Stomach (tissue), 8 donors: ENCODE measurements at regions not wholly inside any gene's neighbourhood (a gene's known extent, or its start where the extent isn't known, plus 50 kb on each side); places are given as distances from the start of the nearest gene placed in this dataset.

Source experiments
- DNase-seq, 2 donors: peaks; one replicate each; pipeline versions ENCODE4 v3.0.0 to v3.0.0-alpha.2; 2013 to 2019
- H3K27ac ChIP-seq, 5 donors: fragments of 200-600 bp in 4 of 5; sonication (generic) in 4 of 5; one replicate each; pipeline ENCODE4 v1.5.1; 2013 to 2019; ENCODE audit warnings: mild to moderate bottlenecking in 1 of 5, moderate library complexity in 1 of 5
- H3K27me3 ChIP-seq, 3 donors: fragments of 200-600 bp; sonication (generic); one replicate each; pipeline ENCODE4 v1.5.1; 2017 to 2019; ENCODE audit warnings: mixed run types in 1 of 3
- H3K36me3 ChIP-seq, 4 donors: fragments of 200-600 bp; sonication (generic); 1 replicate in 3 of 4; 2 replicates in 1 of 4; pipeline ENCODE4 v1.5.1; 2016 to 2019
- H3K4me1 ChIP-seq, 4 donors: fragments of 200-600 bp; sonication (generic); one replicate each; pipeline ENCODE4 v1.5.1; 2016 to 2019
- H3K4me3 ChIP-seq, 4 donors: fragments of 200-600 bp; sonication (generic) in 3 of 4; one replicate each; pipeline ENCODE4 v1.5.1; 2016 to 2019; ENCODE audit warnings: mild to moderate bottlenecking in 1 of 4
- H3K9me3 ChIP-seq, 4 donors: fragments of 200-600 bp; sonication (generic); one replicate each; pipeline ENCODE4 v1.5.1; 2016 to 2019
- EP300 ChIP-seq: sonication (generic); formaldehyde crosslinking; IDR thresholded peaks from one replicate; pipeline ENCODE4 v1.6.1; 2017; ENCODE audit warnings: antibody characterized with exemption
- POLR2A ChIP-seq, 4 donors: fragments of 450-650 bp; IDR thresholded peaks; one replicate each; pipeline ENCODE4 v1.6.1; 2016; ENCODE audit warnings: antibody characterized with exemption in 4 of 4, control low read depth in 2 of 4, mild to moderate bottlenecking in 1 of 4, moderate library complexity in 1 of 4
- POLR2AphosphoS5 ChIP-seq, 3 donors: sonication (generic); formaldehyde crosslinking; IDR thresholded peaks; one replicate each; pipeline ENCODE4 v1.6.1; 2016; ENCODE audit warnings: antibody characterized with exemption in 3 of 3
- WGBS, 5 donors: extraction: QIAGEN DNeasy Blood & Tissue Kit in 3 of 5; methylation state at CpG; one replicate each; pipeline versions ENCODE4 v1.1.5 to v1.1.7; 2013 to 2018; 5-methylcytosine and 5-hydroxymethylcytosine counted together
- intact Hi-C: fragments of 100-400 bp; cut with DNase I; formaldehyde crosslinking; loops from one replicate; pipeline ENCODE4 v1.15.1; 2023; ENCODE audit warnings: low total_unique reads
- TF ChIP-seq, protein P1 (sequence below), 7 experiments: fragments of 450-650 bp in 4 of 7; fragments of 200-600 bp in 3 of 7; sonication (generic) in 3 of 7; IDR thresholded peaks; one replicate each; pipeline ENCODE4 v1.5.1; 2016 to 2019; ENCODE audit warnings: antibody characterized with exemption in 7 of 7, control low read depth in 2 of 7, mild to moderate bottlenecking in 1 of 7
- donor health status: healthy with polysubstance abuse.
- donor health status: Bipolar disorder and iron deficiency.
- donor health status: healthy.

DNA sequence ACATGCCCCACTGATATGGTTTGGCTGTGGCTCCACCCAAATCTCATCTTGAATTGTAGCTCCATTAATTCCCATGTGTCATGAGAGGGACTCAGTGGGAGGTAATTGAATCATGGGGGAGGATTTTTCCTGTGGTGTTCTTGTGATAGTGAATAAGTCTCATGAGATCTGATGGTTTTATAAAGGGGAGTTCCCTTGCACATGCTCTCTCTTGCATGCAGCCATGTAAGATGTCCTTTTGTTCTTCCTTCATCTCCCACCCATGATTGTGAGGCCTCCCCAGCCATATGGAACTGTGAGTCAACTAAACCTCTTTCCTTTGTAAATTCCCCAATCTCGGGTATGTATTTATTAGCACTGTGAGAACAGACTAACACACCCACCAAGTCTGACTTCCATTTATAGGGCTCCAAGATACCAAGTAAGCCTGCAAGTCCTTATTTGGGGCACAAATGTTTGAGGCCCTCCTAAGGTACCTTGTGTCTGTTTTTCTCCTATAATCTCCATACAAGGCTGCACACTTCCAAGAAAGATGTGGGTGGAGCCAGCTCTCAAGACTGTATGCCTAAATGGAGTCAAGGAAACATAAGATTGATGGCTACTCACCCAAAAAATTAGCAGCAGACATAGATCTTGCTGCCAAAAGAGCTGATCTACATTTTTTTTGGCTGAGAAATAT lies 364.7 kb downstream of the TXNL1 start:
- Histone ChIP-seq H3K4me3 (no peak overlapping the region), H3K9me3 (no peaks in the 10 kb centered on the region), H3K27me3 (no peaks in the 10 kb centered on the region), H3K4me1 (no peaks in the 10 kb centered on the region), H3K36me3 (no peaks in the 10 kb centered on the region), H3K27ac (no peak overlapping the region)
- WGBS, 5 donors = 60 to 79% (median 71%) methylated on average over 1 of the region's 1 CpG
- no peak for DNase-seq
- TF ChIP-seq POLR2AphosphoS5 (IDR thresholded peaks at IDR 0.05) = no peak
- no peak for TF ChIP-seq EP300
- no peak for TF ChIP-seq POLR2A (IDR thresholded peaks at IDR 0.05)
- TF ChIP-seq, protein P1, sequence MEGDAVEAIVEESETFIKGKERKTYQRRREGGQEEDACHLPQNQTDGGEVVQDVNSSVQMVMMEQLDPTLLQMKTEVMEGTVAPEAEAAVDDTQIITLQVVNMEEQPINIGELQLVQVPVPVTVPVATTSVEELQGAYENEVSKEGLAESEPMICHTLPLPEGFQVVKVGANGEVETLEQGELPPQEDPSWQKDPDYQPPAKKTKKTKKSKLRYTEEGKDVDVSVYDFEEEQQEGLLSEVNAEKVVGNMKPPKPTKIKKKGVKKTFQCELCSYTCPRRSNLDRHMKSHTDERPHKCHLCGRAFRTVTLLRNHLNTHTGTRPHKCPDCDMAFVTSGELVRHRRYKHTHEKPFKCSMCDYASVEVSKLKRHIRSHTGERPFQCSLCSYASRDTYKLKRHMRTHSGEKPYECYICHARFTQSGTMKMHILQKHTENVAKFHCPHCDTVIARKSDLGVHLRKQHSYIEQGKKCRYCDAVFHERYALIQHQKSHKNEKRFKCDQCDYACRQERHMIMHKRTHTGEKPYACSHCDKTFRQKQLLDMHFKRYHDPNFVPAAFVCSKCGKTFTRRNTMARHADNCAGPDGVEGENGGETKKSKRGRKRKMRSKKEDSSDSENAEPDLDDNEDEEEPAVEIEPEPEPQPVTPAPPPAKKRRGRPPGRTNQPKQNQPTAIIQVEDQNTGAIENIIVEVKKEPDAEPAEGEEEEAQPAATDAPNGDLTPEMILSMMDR (IDR thresholded peaks at IDR 0.05) = no peak
- intact Hi-C loops = no loop called here

- Histone ChIP-seq H3K4me1 (no peaks in the 10 kb centered on the region), H3K27me3 (no peaks in the 10 kb centered on the region), H3K27ac (no peak overlapping the region), H3K4me3 (no peak overlapping the region), H3K36me3 (no peaks in the 10 kb centered on the region), H3K9me3 (no peaks in the 10 kb centered on the region)
- intact Hi-C loops = no loop called here
- no peak for TF ChIP-seq EP300
- TF ChIP-seq POLR2A (IDR thresholded peaks at IDR 0.05) = no peak
- DNase-seq = no peak
- WGBS, 5 donors = 94 to 100% (median 96%) methylated on average over 1 of the region's 1 CpG
Measured at GRCh38 chr18:56270671-56271250, 367.6 kb downstream of the TXNL1 start.

DNA sequence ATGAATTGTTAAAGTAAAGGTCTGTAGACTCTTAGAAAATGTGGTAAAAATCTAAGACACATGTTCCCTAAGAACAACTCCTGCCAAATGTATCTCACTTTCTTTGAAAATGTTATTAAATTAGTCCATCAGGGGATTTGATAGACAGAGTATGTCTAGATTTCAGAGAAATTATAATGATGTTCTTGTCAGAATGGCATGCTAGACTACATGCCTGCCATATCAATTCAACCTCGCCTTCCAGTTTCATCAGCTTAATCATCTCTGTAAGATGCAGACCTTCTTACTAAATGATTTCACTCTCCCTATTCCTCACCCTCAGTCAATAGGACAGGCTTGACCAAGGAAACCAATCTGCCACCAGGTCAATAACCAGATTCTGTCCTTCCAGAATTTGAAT lies 368.4 kb downstream of the TXNL1 start:
- Histone ChIP-seq H3K9me3 (no peaks in the 10 kb centered on the region), H3K27ac (no peak overlapping the region), H3K4me1 (no peaks in the 10 kb centered on the region), H3K36me3 (no peaks in the 10 kb centered on the region), H3K4me3 (no peak overlapping the region), H3K27me3 (no peaks in the 10 kb centered on the region)
- intact Hi-C loops = no loop called here
- WGBS, 5 donors = 84 to 100% (median 87%) methylated on average over 1 of the region's 1 CpG
- DNase-seq = no peak
- TF ChIP-seq EP300 (no peak), POLR2AphosphoS5 (IDR thresholded peaks at IDR 0.05) (no peak), POLR2A (IDR thresholded peaks at IDR 0.05) (no peak)
- TF ChIP-seq, protein P1 (IDR thresholded peaks at IDR 0.05) = no peak

DNA sequence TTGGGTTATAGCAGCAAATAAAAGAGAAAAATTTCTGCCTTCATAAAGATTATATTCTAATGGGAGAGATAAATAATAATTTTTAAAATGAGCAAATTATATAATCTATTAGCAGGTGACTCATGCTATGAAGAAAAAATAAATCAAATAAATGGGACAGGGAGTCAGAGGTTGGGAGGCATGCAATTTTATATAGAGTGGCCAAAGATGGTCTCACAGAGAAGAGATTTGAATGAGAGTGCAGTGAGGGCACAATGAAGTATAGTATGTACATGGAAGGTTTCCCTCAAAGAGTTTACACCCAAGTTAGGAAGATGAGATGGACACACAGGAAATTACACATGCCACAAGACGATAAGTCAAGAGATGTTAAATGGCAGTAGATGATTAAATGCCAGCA lies 369.4 kb downstream of the TXNL1 start:
- TF ChIP-seq, protein P1 (IDR thresholded peaks at IDR 0.05) = no peak
- no peak for TF ChIP-seq EP300
- Histone ChIP-seq H3K27me3 (no peaks in the 10 kb centered on the region), H3K4me3 (no peak overlapping the region), H3K36me3 (no peaks in the 10 kb centered on the region), H3K4me1 (no peaks in the 10 kb centered on the region), H3K27ac (no peak overlapping the region), H3K9me3 (no peaks in the 10 kb centered on the region)
- no peak for DNase-seq
- intact Hi-C loops = no loop called here
- WGBS, 5 donors = 76 to 89% (median 81%) methylated on average over 1 of the region's 1 CpG

- Histone ChIP-seq H3K4me3 (no peak overlapping the region), H3K36me3 (no peaks in the 10 kb centered on the region), H3K27ac (no peak overlapping the region), H3K27me3 (no peaks in the 10 kb centered on the region), H3K4me1 (no peaks in the 10 kb centered on the region), H3K9me3 (no peaks in the 10 kb centered on the region)
- no peak for DNase-seq
- WGBS, 5 donors = 68 to 75% (median 74%) methylated on average over 7 of the region's 7 CpGs
- no peak for TF ChIP-seq POLR2AphosphoS5 (IDR thresholded peaks at IDR 0.05)
- TF ChIP-seq POLR2A (IDR thresholded peaks at IDR 0.05) = no peak
- no peak for TF ChIP-seq EP300
- TF ChIP-seq, protein P1 (IDR thresholded peaks at IDR 0.05) = no peak
- intact Hi-C loops = no loop called here
Measured at GRCh38 chr18:56267334-56267733, 371.1 kb downstream of the TXNL1 start.
